SK-N-MC (cell line): ENCODE measurements at regions not wholly inside any gene's neighbourhood (a gene's known extent, or its start where the extent isn't known, plus 50 kb on each side); places are given as distances from the start of the nearest gene placed in this dataset.

Experiments used
- EZH2 ChIP-seq: fragments of 200-600 bp; sonication (generic); IDR thresholded peaks from one replicate; pipeline ENCODE4 v1.6.1; 2017; ENCODE audit warnings: antibody characterized with exemption
- POLR2AphosphoS5 ChIP-seq: IDR thresholded peaks from 2 replicates; pipeline ENCODE4 v1.6.1; 2012; ENCODE audit warnings: mild to moderate bottlenecking, low read depth, low read length, borderline replicate concordance

- TF ChIP-seq POLR2AphosphoS5 (no peak), EZH2 (no peak)
These were observed 101.6 kb upstream of the FOXF1 start for GRCh38 chr16:86408685-86409084.
